Chondrocyte (in vitro differentiated cells): ENCODE measurements at regions not wholly inside any gene's neighbourhood (a gene's known extent, or its start where the extent isn't known, plus 50 kb on each side); places are given as distances from the start of the nearest gene placed in this dataset.

ENCODE experiments used
- DNase-seq: peaks from one replicate; pipeline ENCODE4 v3.0.0; 2021; ENCODE audit warnings: mixed read lengths, low spot score
- H3K27ac Mint-ChIP-seq: one replicate; pipeline ENCODE4 v1.8.0; 2021; ENCODE audit warnings: mild to moderate bottlenecking, moderate library complexity, mixed read lengths; ENCODE audit not compliant: unreplicated experiment
- H3K27me3 Mint-ChIP-seq: 2 replicates; pipeline ENCODE4 v1.8.0; 2021; ENCODE audit warnings: low read depth, mixed read lengths
- H3K36me3 Mint-ChIP-seq: 2 replicates; pipeline ENCODE4 v1.8.0; 2021; ENCODE audit warnings: low read depth, mixed read lengths
- H3K4me1 Mint-ChIP-seq: 2 replicates; pipeline ENCODE4 v1.8.0; 2021; ENCODE audit warnings: low read depth, mild to moderate bottlenecking, mixed read lengths
- H3K4me3 Mint-ChIP-seq: one replicate; pipeline ENCODE4 v1.8.0; 2021; ENCODE audit warnings: mild to moderate bottlenecking, moderate library complexity, mixed read lengths; ENCODE audit not compliant: unreplicated experiment
- H3K9me3 Mint-ChIP-seq: 2 replicates; pipeline ENCODE4 v1.8.0; 2021; ENCODE audit warnings: low read depth, mixed read lengths
- TF ChIP-seq, protein P1 (sequence below): fragments of 200-600 bp; sonication (generic); IDR thresholded peaks from 2 replicates; pipeline ENCODE4 v1.5.0; 2021; ENCODE audit warnings: antibody characterized with exemption, mild to moderate bottlenecking, moderate library complexity

DNA sequence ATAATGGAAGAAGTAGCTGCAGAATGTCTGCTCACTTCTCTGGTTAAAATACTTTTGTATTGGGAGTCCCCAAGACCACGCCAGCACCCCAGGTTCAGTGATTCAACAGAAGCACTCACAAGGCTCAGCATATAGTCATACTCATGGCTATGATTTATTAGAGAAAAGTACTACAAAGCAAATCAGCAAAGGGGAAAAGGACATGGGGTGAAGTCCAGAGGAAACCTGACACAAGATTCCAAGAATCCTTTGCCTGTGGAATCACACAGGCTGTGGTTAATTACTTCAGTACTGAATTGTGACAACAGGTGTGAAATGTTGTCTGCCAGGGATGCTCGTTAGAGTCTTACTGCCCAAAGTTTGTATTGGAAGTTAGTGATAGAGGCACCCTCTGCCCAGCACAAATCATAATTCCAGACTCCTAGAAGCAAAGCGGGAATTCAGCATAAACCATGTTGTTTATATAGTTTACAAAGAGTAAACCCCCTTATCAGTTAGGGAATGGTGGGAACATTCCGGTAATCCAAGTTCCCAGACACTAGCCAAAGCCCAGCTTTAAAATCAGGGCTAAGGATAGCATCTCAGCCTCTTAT lies 79.4 kb downstream of the HYCC1 start:
- H3K4me1 Mint-ChIP-seq, result peaks cover 4% of the 10 kb centered on the region
- H3K9me3 Mint-ChIP-seq, result peaks cover 13% of the 10 kb centered on the region
- DNase-seq, result no peak
- no peaks in the 10 kb centered on the region for H3K27me3 Mint-ChIP-seq
- H3K4me3 Mint-ChIP-seq, result no peak overlapping the region
- TF ChIP-seq, protein P1, sequence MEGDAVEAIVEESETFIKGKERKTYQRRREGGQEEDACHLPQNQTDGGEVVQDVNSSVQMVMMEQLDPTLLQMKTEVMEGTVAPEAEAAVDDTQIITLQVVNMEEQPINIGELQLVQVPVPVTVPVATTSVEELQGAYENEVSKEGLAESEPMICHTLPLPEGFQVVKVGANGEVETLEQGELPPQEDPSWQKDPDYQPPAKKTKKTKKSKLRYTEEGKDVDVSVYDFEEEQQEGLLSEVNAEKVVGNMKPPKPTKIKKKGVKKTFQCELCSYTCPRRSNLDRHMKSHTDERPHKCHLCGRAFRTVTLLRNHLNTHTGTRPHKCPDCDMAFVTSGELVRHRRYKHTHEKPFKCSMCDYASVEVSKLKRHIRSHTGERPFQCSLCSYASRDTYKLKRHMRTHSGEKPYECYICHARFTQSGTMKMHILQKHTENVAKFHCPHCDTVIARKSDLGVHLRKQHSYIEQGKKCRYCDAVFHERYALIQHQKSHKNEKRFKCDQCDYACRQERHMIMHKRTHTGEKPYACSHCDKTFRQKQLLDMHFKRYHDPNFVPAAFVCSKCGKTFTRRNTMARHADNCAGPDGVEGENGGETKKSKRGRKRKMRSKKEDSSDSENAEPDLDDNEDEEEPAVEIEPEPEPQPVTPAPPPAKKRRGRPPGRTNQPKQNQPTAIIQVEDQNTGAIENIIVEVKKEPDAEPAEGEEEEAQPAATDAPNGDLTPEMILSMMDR, result no peak
- H3K27ac Mint-ChIP-seq, result no peak overlapping the region
- H3K36me3 Mint-ChIP-seq, result peaks cover 8% of the 10 kb centered on the region

GRCh38 chr7:22934023-22934422 lies 79.9 kb downstream of the HYCC1 start:
- peaks cover 8% of the 10 kb centered on the region for H3K36me3 Mint-ChIP-seq
- DNase-seq, result no peak
- TF ChIP-seq, protein P1, result no peak
- H3K4me1 Mint-ChIP-seq, result peaks cover 4% of the 10 kb centered on the region
- peaks cover 13% of the 10 kb centered on the region for H3K9me3 Mint-ChIP-seq
- no peak overlapping the region for H3K4me3 Mint-ChIP-seq
- H3K27ac Mint-ChIP-seq, result no peak overlapping the region
- no peaks in the 10 kb centered on the region for H3K27me3 Mint-ChIP-seq

- no peak overlapping the region for H3K27ac Mint-ChIP-seq
- no peak overlapping the region for H3K4me3 Mint-ChIP-seq
- peaks cover 13% of the 10 kb centered on the region for H3K9me3 Mint-ChIP-seq
- H3K4me1 Mint-ChIP-seq, result peaks cover 4% of the 10 kb centered on the region
- DNase-seq, result no peak
- H3K36me3 Mint-ChIP-seq, result peaks cover 8% of the 10 kb centered on the region
- H3K27me3 Mint-ChIP-seq, result no peaks in the 10 kb centered on the region
- TF ChIP-seq, protein P1, result no peak
Measured at GRCh38 chr7:22932896-22933295, 81.0 kb downstream of the HYCC1 start.

DNA sequence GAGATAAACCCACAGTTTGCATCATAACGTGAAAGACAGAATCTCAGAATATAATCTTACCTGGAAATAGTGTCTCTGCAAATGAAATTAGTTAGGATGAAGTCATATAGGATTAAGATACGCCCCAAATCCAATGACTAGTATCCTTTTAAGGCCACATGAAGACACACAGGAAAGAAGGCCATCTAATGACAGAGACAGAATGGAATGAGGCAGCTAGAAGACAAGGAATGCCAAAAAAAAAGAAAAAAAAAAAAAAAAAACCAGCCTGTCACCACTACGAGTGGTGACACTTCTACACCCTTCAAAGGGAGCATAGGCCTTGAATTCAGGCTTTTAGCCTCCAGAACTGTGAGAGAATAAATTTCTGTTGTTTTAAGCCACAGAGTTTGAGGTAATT lies 82.9 kb downstream of the HYCC1 start:
- TF ChIP-seq, protein P1, result no peak
- H3K27ac Mint-ChIP-seq, result no peak overlapping the region
- peaks cover 16% of the 10 kb centered on the region for H3K9me3 Mint-ChIP-seq
- no peak overlapping the region for H3K4me3 Mint-ChIP-seq
- peaks cover 6% of the 10 kb centered on the region for H3K36me3 Mint-ChIP-seq
- no peak for DNase-seq
- H3K27me3 Mint-ChIP-seq, result no peaks in the 10 kb centered on the region
- peaks cover 4% of the 10 kb centered on the region for H3K4me1 Mint-ChIP-seq

DNA sequence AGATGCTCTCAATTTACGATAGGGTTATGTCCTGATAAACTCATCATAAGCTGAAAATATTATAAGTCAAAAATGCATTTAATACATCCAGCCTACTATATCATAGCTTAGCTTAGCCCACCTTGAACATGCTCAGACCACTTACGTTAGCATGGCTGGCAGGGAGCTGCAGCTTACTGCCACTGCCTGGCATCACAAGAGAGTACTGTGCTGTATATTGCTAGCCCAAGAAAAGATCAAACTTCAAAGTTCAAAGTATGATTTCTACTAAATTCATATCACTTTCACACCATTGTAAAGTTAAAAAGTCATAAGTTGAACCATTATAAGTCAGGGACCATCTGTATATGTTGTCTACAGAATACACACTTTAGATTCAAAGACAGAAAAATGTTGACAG lies 91.6 kb downstream of the HYCC1 start:
- Mint-ChIP-seq H3K4me1 (peaks cover 10% of the 10 kb centered on the region), H3K36me3 (peaks cover 17% of the 10 kb centered on the region), H3K4me3 (no peak overlapping the region), H3K9me3 (peaks cover 24% of the 10 kb centered on the region), H3K27ac (no peak overlapping the region), H3K27me3 (no peaks in the 10 kb centered on the region)
- no peak for DNase-seq
- TF ChIP-seq, protein P1, result no peak
